Smooth muscle cell of the brain vasculature (primary cell): ENCODE measurements at regions not wholly inside any gene's neighbourhood (a gene's known extent, or its start where the extent isn't known, plus 50 kb on each side); places are given as distances from the start of the nearest gene placed in this dataset.

Experiments
- DNase-seq: peaks from one replicate; pipeline ENCODE4 v3.0.0-alpha.2; 2012; ENCODE audit warnings: low read depth, low spot score

- DNase-seq: no peak
These were observed 114.8 kb upstream of the ANKH start for GRCh38 chr5:14986413-14986812.

- no peak for DNase-seq
These were observed 112.3 kb upstream of the ANKH start for GRCh38 chr5:14983666-14984441.

GRCh38 chr5:14980698-14981097 lies 109.1 kb upstream of the ANKH start:
- no peak for DNase-seq

GRCh38 chr5:14977058-14977685 lies 105.6 kb upstream of the ANKH start:
- DNase-seq: no peak

GRCh38 chr5:14976486-14976885 lies 104.9 kb upstream of the ANKH start:
- DNase-seq: no peak

- DNase-seq: no peak
These were observed 100.3 kb upstream of the ANKH start for GRCh38 chr5:14971873-14972272.

- no peak for DNase-seq
These were observed 97.2 kb upstream of the ANKH start for GRCh38 chr5:14968796-14969195.

- no peak for DNase-seq
These were observed 95.6 kb upstream of the ANKH start for GRCh38 chr5:14967166-14967565.

GRCh38 chr5:14965815-14966214 lies 94.2 kb upstream of the ANKH start:
- DNase-seq: no peak

- no peak for DNase-seq
These were observed 91.0 kb upstream of the ANKH start for GRCh38 chr5:14962604-14963003.

GRCh38 chr5:14960120-14960462 lies 88.5 kb upstream of the ANKH start:
- DNase-seq: no peak

GRCh38 chr5:14959399-14960119 lies 88.0 kb upstream of the ANKH start:
- no peak for DNase-seq

- DNase-seq: no peak
These were observed 86.6 kb upstream of the ANKH start for GRCh38 chr5:14958188-14958587.

GRCh38 chr5:14956423-14957046 lies 85.0 kb upstream of the ANKH start:
- no peak for DNase-seq

GRCh38 chr5:14954616-14955343 lies 83.2 kb upstream of the ANKH start:
- no peak for DNase-seq

- DNase-seq: no peak
These were observed 82.6 kb upstream of the ANKH start for GRCh38 chr5:14954216-14954615.

- no peak for DNase-seq
These were observed 81.6 kb upstream of the ANKH start for GRCh38 chr5:14953075-14953607.

- no peak for DNase-seq
These were observed 76.8 kb upstream of the ANKH start for GRCh38 chr5:14948383-14948782.

GRCh38 chr5:14946815-14947620 lies 75.4 kb upstream of the ANKH start:
- no peak for DNase-seq

GRCh38 chr5:14945450-14945849 lies 73.9 kb upstream of the ANKH start:
- DNase-seq: no peak

- no peak for DNase-seq
These were observed 73.4 kb upstream of the ANKH start for GRCh38 chr5:14944996-14945395.
